LNCaP clone FGC (cell line): ENCODE measurements at regions not wholly inside any gene's neighbourhood (a gene's known extent, or its start where the extent isn't known, plus 50 kb on each side); places are given as distances from the start of the nearest gene placed in this dataset.

Source experiments
- DNase-seq: peaks from one replicate; pipeline ENCODE4 v3.0.0-alpha.2; 2011; ENCODE audit warnings: low read depth
- H3K4me3 ChIP-seq: 2 replicates; pipeline ENCODE4 v1.5.1; 2011; ENCODE audit warnings: mild to moderate bottlenecking, low read depth, low read length, control low read depth
- TF ChIP-seq, protein P1 (sequence below): IDR thresholded peaks from 2 replicates; pipeline ENCODE4 v1.5.1; 2012; ENCODE audit warnings: mild to moderate bottlenecking; ENCODE audit not compliant: control insufficient read depth, insufficient read depth; ENCODE audit errors: extremely low read depth

DNA sequence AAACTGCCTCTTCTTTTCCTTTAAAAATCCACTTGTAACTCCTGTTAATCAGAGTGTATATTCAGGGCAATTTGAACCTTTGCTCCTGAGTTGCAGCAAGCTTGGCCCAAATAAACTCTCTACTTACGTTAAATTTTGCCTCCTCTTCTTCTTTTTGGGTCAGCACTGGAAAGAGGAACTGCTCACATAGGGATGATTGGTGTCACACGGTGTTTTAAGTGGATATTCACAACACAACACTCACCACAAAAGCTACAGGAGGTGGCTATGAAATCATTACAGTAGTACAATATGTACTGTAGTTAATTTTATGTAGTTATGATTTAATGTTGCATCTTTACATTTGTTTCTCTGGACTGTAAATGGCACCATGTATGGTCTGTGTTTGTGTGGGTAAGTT is 96.8 kb upstream of the DOCK9 start:
- no peak for DNase-seq
- H3K4me3 ChIP-seq, result no peak overlapping the region
- TF ChIP-seq, protein P1, sequence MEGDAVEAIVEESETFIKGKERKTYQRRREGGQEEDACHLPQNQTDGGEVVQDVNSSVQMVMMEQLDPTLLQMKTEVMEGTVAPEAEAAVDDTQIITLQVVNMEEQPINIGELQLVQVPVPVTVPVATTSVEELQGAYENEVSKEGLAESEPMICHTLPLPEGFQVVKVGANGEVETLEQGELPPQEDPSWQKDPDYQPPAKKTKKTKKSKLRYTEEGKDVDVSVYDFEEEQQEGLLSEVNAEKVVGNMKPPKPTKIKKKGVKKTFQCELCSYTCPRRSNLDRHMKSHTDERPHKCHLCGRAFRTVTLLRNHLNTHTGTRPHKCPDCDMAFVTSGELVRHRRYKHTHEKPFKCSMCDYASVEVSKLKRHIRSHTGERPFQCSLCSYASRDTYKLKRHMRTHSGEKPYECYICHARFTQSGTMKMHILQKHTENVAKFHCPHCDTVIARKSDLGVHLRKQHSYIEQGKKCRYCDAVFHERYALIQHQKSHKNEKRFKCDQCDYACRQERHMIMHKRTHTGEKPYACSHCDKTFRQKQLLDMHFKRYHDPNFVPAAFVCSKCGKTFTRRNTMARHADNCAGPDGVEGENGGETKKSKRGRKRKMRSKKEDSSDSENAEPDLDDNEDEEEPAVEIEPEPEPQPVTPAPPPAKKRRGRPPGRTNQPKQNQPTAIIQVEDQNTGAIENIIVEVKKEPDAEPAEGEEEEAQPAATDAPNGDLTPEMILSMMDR, result no peak

DNA sequence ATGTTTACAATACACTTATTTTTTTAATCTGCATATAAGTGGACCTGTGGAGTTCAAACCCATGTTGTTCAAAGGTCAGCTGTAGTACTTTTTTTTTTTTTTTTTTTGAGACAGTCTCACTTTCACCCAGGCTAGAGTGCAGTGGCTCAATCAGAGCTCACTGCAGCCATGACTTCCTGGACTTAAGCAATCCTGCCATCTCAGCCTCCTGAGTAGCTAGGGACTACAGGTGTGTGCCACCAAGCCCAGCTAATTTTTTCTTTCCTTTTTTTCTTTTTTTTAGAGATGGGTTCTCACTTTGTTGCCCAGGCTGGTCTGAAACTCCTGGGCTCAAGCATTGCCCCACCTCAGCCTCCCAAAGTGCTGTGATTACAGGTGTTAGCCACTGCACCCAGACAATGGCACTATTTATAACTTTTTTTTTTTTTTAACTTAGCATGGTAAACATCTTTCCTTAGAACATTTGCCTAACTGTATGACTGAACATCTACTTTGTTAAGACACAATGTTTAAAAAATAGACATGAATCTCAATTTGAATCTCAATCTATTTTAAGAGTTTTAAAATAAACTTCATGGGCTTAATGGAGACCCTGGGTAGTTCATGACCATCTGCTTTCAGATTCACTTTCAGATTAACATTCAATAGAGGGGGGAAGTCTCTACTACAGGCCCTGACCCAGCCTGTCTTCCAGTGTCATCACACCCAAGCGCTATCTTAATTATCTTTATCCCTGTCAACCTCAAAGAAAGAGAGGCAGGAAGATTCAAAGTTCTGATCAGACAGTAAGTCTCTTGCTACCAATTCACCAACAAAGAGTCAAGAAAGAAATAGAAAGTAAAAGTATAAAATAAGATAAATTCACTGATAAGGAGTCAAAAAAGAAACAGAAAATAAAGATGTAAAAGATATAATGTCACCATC is 97.7 kb upstream of the DOCK9 start:
- DNase-seq, result no peak
- H3K4me3 ChIP-seq, result no peak overlapping the region
- TF ChIP-seq, protein P1, result no peak

DNA sequence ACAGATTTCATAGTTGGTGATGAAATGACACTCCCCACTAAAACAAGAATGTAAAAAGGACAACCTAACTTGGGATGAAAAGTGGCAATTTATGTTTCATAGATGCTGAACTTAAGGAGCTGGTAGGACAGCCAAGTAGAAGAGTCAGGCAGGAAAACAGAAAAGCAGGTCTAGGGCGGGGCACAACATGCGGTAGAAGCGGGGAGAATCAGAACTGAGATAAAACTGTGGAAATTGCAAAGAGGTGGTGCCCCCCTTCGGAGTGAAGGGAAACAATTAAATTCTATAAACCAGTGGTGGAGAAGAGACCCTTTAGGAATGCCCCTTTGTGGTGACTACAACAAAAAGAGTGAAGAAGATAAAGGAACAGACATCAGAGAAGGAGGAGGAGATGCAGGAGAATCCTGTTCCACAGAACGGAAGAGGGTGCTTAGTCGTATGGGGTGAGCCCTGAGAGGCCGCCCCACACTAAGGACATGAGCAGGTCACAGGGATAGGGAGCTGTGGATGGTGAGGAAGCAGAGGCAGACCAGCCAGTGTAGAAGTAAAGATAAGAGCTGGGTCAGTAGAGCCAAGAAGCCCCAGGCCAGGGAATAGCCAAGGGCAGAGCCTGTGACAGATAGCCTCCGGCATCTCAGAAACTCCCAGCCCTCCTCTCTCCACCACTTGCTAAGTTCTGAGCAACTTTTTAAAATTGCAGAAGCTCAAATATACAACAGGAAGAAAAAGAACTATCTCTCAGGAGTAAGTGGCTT is 100.3 kb upstream of the DOCK9 start:
- no peak for DNase-seq
- no peak overlapping the region for H3K4me3 ChIP-seq
- TF ChIP-seq, protein P1, result no peak

DNA sequence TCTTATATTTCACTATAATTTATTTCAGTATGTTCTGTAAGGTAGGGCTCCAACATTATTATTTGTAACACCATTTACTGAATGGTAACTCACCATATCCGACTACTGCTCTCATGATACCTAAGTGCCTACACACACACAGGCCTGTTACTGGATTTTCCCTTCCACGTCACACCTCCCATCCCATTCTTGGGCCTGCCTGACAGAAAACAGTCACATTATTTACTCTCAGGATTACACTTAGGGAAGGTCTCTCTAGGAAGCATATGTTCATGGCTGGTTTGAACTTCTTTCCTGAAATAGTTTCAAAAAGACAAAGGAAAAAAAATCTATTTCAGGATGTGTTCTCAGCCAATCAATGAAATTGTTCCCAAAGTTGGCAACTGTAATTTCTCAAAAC is 102.3 kb upstream of the DOCK9 start:
- TF ChIP-seq, protein P1, result no peak
- no peak overlapping the region for H3K4me3 ChIP-seq
- no peak for DNase-seq

DNA sequence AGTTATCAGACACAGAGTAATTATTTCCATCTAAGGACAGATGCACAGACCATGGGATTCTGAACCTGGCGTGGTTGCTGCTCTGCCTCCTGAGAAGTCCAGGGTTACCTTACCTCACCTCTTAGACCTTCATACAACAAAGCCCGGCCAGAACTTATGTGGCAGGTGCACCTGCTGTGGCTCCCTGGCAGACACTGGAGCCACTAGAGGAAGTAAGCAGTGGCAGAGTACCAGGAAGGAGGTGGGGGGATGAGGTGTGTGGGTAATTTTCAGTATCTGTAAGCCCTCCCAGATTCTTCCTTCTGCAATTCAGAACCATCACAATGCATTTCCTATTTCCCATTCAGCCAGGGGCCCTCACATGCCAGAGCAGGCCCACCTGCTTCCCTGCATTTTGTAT is 106.1 kb upstream of the DOCK9 start:
- no peak for DNase-seq
- TF ChIP-seq, protein P1, result no peak
- H3K4me3 ChIP-seq, result no peak overlapping the region

DNA sequence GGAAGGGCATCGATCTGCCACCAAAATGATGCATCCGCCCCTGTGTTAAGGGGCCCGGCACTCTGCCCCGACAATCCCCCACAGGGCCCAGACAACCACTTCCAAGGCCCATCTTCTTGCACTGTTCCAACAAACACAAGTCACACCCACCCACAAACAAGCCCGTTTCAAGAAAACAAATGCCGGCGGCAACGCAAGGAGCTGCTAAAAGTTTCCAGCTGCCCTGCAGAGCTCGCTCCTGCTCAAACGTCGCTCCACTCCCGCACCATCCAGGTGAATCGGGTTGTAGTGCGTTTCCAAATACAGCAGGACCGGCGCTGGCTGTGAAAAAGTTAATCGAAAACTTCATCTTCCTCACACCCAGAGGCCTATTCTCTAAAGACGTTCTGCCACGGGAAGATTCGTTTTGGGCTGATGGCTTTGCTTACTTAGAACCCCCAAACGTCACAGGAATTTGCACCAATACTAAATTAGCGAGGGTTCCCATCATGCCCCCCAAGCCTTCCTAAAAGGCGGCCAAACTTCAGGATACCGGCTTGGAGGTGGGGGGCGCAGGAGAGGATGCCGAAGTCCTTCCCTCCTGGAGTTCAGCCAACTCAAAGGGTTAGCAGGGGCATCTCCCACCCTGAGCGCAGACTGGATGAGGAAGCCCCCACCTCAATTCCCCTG is 107.4 kb upstream of the DOCK9 start:
- H3K4me3 ChIP-seq, result peak overlapping the region; percentile 62; the same call in 1 of the 2 replicates
- TF ChIP-seq, protein P1, result no peak
- DNase-seq, result no peak
